NCI-H82 treated with DMSO at 0.1 percent for 48 hours (cell line): ENCODE measurements at regions not wholly inside any gene's neighbourhood (a gene's known extent, or its start where the extent isn't known, plus 50 kb on each side); places are given as distances from the start of the nearest gene placed in this dataset.
A peak's percentile ranks its signal among the peaks of the same experiment; 100 is the strongest.

Experiments used
- DNase-seq: peaks from one replicate; lab custom pipeline; 2025; ENCODE audit not compliant: unreplicated experiment; lab: John Stamatoyannopoulos, UW

- DNase-seq: no peak
Measured at GRCh38 chr7:27299861-27300260, 57.3 kb downstream of the EVX1 start.

GRCh38 chr7:27300421-27300820 is 57.8 kb downstream of the EVX1 start:
- no peak for DNase-seq

- no peak for DNase-seq
Measured at GRCh38 chr7:27302590-27302989, 60.0 kb downstream of the EVX1 start.

GRCh38 chr7:27303026-27303425 is 60.4 kb downstream of the EVX1 start:
- DNase-seq: no peak

GRCh38 chr7:27305854-27306253 is 63.3 kb downstream of the EVX1 start:
- no peak for DNase-seq

GRCh38 chr7:27312820-27313219 is 70.2 kb downstream of the EVX1 start:
- DNase-seq: no peak

GRCh38 chr7:27314111-27314510 is 71.5 kb downstream of the EVX1 start:
- DNase-seq: no peak

- DNase-seq: no peak
Measured at GRCh38 chr7:27315066-27315465, 72.5 kb downstream of the EVX1 start.

GRCh38 chr7:27316311-27316710 is 73.7 kb downstream of the EVX1 start:
- no peak for DNase-seq

- DNase-seq: no peak
Measured at GRCh38 chr7:27324246-27324645, 81.6 kb downstream of the EVX1 start.

GRCh38 chr7:27329909-27330308 is 87.3 kb downstream of the EVX1 start:
- no peak for DNase-seq

- DNase-seq: no peak
Measured at GRCh38 chr7:27339478-27339877, 96.9 kb downstream of the EVX1 start.

- peak; percentile 41 for DNase-seq
Measured at GRCh38 chr7:27344471-27344870, 101.9 kb downstream of the EVX1 start.

- no peak for DNase-seq
Measured at GRCh38 chr7:27345164-27345887, 102.7 kb downstream of the EVX1 start.

- no peak for DNase-seq
Measured at GRCh38 chr7:27345997-27346396, 103.4 kb downstream of the EVX1 start.

- peak; percentile 98 for DNase-seq
Measured at GRCh38 chr7:27346531-27347275, 104.1 kb downstream of the EVX1 start.

GRCh38 chr7:27347276-27347640 is 104.7 kb downstream of the EVX1 start:
- DNase-seq: no peak

- DNase-seq: no peak
Measured at GRCh38 chr7:27349621-27350020, 107.0 kb downstream of the EVX1 start.

- DNase-seq: no peak
Measured at GRCh38 chr7:27351137-27351536, 108.5 kb downstream of the EVX1 start.

GRCh38 chr7:27351786-27352185 is 109.2 kb downstream of the EVX1 start:
- no peak for DNase-seq

- DNase-seq: no peak
Measured at GRCh38 chr7:27359181-27360125, 116.9 kb downstream of the EVX1 start.

- DNase-seq: no peak
Measured at GRCh38 chr7:27361522-27361921, 118.9 kb downstream of the EVX1 start.
